Neural progenitor cell (in vitro differentiated cells): ENCODE measurements at regions not wholly inside any gene's neighbourhood (a gene's known extent, or its start where the extent isn't known, plus 50 kb on each side); places are given as distances from the start of the nearest gene placed in this dataset.

Source experiments
- EZH2phosphoT487 ChIP-seq: fragments of 200-600 bp; sonication (generic); IDR thresholded peaks from 2 replicates; pipeline ENCODE4 v1.6.1; 2017; ENCODE audit warnings: antibody characterized with exemption
- TF ChIP-seq, protein P1 (sequence below): fragments of 200-600 bp; sonication (generic); IDR thresholded peaks from 2 replicates; pipeline ENCODE4 v1.5.1; 2017; ENCODE audit warnings: antibody characterized with exemption, mild to moderate bottlenecking

DNA sequence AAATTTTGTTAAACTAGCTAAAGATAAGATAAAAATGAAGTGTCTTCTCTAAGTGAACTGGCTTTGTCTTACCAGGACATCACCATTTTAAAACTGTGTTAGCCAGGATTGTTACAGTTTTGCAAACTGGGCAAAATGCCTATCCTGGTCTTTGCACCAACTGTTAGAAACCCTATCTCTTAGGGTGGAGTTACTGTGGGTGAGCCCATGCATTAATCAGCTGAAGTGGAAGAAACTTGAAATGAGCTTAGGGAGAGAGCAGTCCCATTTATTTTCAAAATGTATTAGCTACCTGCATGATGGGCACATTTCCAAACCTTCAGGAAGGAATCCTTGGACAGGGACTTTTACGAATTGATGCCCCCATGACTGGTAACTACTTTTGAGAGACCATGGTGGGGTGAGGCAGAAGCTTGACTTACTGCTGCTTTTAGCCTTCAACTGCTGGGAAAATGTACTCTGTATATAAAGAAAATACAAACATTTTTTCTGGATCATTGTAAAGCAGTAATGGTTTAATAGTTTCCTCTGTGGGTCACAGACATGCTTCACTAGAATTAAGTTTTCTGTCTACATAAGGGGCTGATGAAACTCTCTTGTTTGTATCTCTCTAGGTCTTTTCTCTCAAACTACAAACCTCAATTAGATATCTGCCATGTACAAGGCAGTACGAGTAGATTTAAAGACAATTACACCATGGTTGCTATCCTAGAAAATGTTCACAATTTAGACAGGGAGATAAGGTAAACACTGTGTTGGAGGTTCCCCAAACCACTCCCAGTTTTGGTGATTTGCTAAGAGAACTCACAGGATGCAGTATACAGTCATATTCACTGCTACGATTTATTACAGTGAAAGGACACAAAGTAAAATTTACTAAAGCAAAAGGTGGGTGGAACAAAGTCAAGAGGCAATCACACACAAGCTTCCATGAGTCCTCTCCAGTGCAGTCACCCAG lies 321.4 kb upstream of the MMADHC start:
- TF ChIP-seq, protein P1, sequence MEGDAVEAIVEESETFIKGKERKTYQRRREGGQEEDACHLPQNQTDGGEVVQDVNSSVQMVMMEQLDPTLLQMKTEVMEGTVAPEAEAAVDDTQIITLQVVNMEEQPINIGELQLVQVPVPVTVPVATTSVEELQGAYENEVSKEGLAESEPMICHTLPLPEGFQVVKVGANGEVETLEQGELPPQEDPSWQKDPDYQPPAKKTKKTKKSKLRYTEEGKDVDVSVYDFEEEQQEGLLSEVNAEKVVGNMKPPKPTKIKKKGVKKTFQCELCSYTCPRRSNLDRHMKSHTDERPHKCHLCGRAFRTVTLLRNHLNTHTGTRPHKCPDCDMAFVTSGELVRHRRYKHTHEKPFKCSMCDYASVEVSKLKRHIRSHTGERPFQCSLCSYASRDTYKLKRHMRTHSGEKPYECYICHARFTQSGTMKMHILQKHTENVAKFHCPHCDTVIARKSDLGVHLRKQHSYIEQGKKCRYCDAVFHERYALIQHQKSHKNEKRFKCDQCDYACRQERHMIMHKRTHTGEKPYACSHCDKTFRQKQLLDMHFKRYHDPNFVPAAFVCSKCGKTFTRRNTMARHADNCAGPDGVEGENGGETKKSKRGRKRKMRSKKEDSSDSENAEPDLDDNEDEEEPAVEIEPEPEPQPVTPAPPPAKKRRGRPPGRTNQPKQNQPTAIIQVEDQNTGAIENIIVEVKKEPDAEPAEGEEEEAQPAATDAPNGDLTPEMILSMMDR = no peak
- TF ChIP-seq EZH2phosphoT487 = no peak
